SKM-1 treated with dmso at 0.1 percent for 144 hours (cell line): ENCODE measurements at regions not wholly inside any gene's neighbourhood (a gene's known extent, or its start where the extent isn't known, plus 50 kb on each side); places are given as distances from the start of the nearest gene placed in this dataset.

Experiments used
- DNase-seq: peaks from one replicate; lab custom pipeline; 2025; ENCODE audit not compliant: unreplicated experiment; lab: John Stamatoyannopoulos, UW

GRCh38 chr2:189364607-189365006 lies 76.7 kb upstream of the WDR75 start:
- DNase-seq = no peak

GRCh38 chr2:189366349-189366748 lies 74.9 kb upstream of the WDR75 start:
- DNase-seq = no peak

GRCh38 chr2:189367343-189367742 lies 73.9 kb upstream of the WDR75 start:
- DNase-seq = no peak

- DNase-seq = no peak
Measured at GRCh38 chr2:189369566-189369965, 71.7 kb upstream of the WDR75 start.

GRCh38 chr2:189370719-189371118 lies 70.6 kb upstream of the WDR75 start:
- DNase-seq = no peak

GRCh38 chr2:189372688-189373257 lies 68.5 kb upstream of the WDR75 start:
- no peak for DNase-seq

GRCh38 chr2:189374481-189374880 lies 66.8 kb upstream of the WDR75 start:
- no peak for DNase-seq

- no peak for DNase-seq
Measured at GRCh38 chr2:189375842-189376241, 65.4 kb upstream of the WDR75 start.

GRCh38 chr2:189379287-189379630 lies 62.0 kb upstream of the WDR75 start:
- DNase-seq = no peak

GRCh38 chr2:189379731-189380261 lies 61.5 kb upstream of the WDR75 start:
- no peak for DNase-seq

- no peak for DNase-seq
Measured at GRCh38 chr2:189382668-189383067, 58.6 kb upstream of the WDR75 start.

GRCh38 chr2:189386741-189387140 lies 54.5 kb upstream of the WDR75 start:
- DNase-seq = no peak

- no peak for DNase-seq
Measured at GRCh38 chr2:189391201-189391600, 50.1 kb upstream of the WDR75 start.
